Heart left ventricle (tissue), 16 donors: ENCODE measurements at regions not wholly inside any gene's neighbourhood (a gene's known extent, or its start where the extent isn't known, plus 50 kb on each side); places are given as distances from the start of the nearest gene placed in this dataset.

Source experiments
- ATAC-seq, 4 donors: fragments of 200-7000 bp; cut with Tn5 transposase; one replicate each; pipeline ENCODE4 v1.9.1; 2020 to 2022; ENCODE audit warnings: moderate library complexity in 4 of 4, mild to moderate bottlenecking in 3 of 4, moderate number of reproducible peaks in 1 of 4
- DNase-seq, 5 donors: peaks; one replicate each; pipeline ENCODE4 v3.0.0-alpha.2; 2020
- H3K27ac ChIP-seq, 12 donors: fragments of 200-600 bp; sonication (generic) in 4 of 12; one replicate each; pipeline versions ENCODE4 v1.5.0 to v1.8.0; 2016 to 2022; ENCODE audit warnings: mild to moderate bottlenecking in 2 of 12
- H3K27me3 ChIP-seq, 9 donors: fragments of 200-600 bp; sonication (generic) in 2 of 9; one replicate each; pipeline versions ENCODE4 v1.5.1 to v1.8.0; 2016 to 2022; ENCODE audit warnings: mild to moderate bottlenecking in 3 of 9
- H3K36me3 ChIP-seq, 9 donors: fragments of 200-600 bp; sonication (generic) in 2 of 9; one replicate each; pipeline versions ENCODE4 v1.5.0 to v1.8.0; 2018 to 2022; ENCODE audit warnings: mild to moderate bottlenecking in 2 of 9
- H3K4me1 ChIP-seq, 12 donors: fragments of 200-600 bp; sonication (generic) in 4 of 12; one replicate each; pipeline versions ENCODE4 v1.5.0 to v1.8.0; 2016 to 2022; ENCODE audit warnings: mild to moderate bottlenecking in 3 of 12
- H3K4me3 ChIP-seq, 12 donors: fragments of 200-600 bp; sonication (generic) in 4 of 12; one replicate each; pipeline versions ENCODE4 v1.5.0 to v1.8.0; 2017 to 2022; ENCODE audit warnings: mild to moderate bottlenecking in 9 of 12, moderate library complexity in 4 of 12
- H3K9me3 ChIP-seq, 12 donors: fragments of 200-600 bp; sonication (generic) in 4 of 12; one replicate each; pipeline versions ENCODE4 v1.5.0 to v1.8.0; 2016 to 2022; ENCODE audit warnings: mild to moderate bottlenecking in 1 of 12
- POLR2A ChIP-seq, 2 donors: fragments of 450-650 bp; IDR thresholded peaks; one replicate each; pipeline ENCODE4 v1.6.1; 2017; ENCODE audit warnings: antibody characterized with exemption in 2 of 2, mild to moderate bottlenecking in 2 of 2, moderate library complexity in 2 of 2
- WGBS, 4 donors: extraction: QIAGEN DNeasy Blood & Tissue Kit in 2 of 4; methylation state at CpG; one replicate each; pipeline versions ENCODE4 v1.1.5 to v1.1.7; 2013 to 2018; 5-methylcytosine and 5-hydroxymethylcytosine counted together
- intact Hi-C, 10 donors: fragments of 100-400 bp; cut with DNase I; formaldehyde crosslinking; loops; one replicate each; pipeline versions ENCODE4 v1.11.1 to v1.14.2; 2022
- TF ChIP-seq, protein P1 (sequence below), 12 donors: fragments of 200-600 bp; sonication (generic) in 4 of 12; IDR thresholded peaks; one replicate each; pipeline versions ENCODE4 v1.5.0 to v1.8.0; 2018 to 2022; ENCODE audit warnings: antibody characterized with exemption in 12 of 12, mild to moderate bottlenecking in 5 of 12
- donor health status: ischemic (EF 13 %, LVEDD 7.1; RV severe dilation, severe dysfunction).
- donor health status: healthy with polysubstance abuse.
- donor health status: DM: no; HTN: yes; CAD: no.
- donor health status: DM: no; HTN: no; CAD: no.
- donor health status: ischemic (EF 25% LVEDD 6.9; RV normal size, moderate dysfunction).
- donor health status: ischemic (EF 25% LVEDD 5.7; RV mildly dilated, moderate dysfunction).
- donor health status: healthy.
- donor health status: DM: yes; HTN: yes; CAD: no.
- donor health status: ischemic (EF 35%, LVEDD 5.7; RV mildly dilated, moderate dysfunction).
- donor health status: nonischemic (EF 11% LVEDD 7.7; RV severe dilation, severe dysfunction).
- donor health status: DM: yes; HTN: yes; CAD: no.
- donor health status: PGD.
- donor health status: ischemic (EF 29% LVEDD 5.4; RV normal size, mild dysfunction).
- donor health status: nonischemic (EF 23%, LVEDD 6.1; RV moderate dilation, normal function).

GRCh38 chr9:13744261-13744901, 464.9 kb upstream of the MPDZ start:
- no peak for TF ChIP-seq POLR2A (IDR thresholded peaks at IDR 0.05)
- TF ChIP-seq, protein P1, sequence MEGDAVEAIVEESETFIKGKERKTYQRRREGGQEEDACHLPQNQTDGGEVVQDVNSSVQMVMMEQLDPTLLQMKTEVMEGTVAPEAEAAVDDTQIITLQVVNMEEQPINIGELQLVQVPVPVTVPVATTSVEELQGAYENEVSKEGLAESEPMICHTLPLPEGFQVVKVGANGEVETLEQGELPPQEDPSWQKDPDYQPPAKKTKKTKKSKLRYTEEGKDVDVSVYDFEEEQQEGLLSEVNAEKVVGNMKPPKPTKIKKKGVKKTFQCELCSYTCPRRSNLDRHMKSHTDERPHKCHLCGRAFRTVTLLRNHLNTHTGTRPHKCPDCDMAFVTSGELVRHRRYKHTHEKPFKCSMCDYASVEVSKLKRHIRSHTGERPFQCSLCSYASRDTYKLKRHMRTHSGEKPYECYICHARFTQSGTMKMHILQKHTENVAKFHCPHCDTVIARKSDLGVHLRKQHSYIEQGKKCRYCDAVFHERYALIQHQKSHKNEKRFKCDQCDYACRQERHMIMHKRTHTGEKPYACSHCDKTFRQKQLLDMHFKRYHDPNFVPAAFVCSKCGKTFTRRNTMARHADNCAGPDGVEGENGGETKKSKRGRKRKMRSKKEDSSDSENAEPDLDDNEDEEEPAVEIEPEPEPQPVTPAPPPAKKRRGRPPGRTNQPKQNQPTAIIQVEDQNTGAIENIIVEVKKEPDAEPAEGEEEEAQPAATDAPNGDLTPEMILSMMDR (IDR thresholded peaks at IDR 0.05), result no peak
- Histone ChIP-seq H3K4me3 (no peak overlapping the region), H3K9me3 (peaks cover 0 to 5% (median 0%) of the 10 kb centered on the region in 12 donors), H3K4me1 (no peaks in the 10 kb centered on the region), H3K27ac (no peak overlapping the region), H3K27me3 (no peaks in the 10 kb centered on the region), H3K36me3 (no peaks in the 10 kb centered on the region)
- no peak for DNase-seq
- ATAC-seq, result no peak
- 86 to 92% (median 88%) methylated on average over 16 of the region's 16 CpGs for WGBS, 4 donors
- intact Hi-C loops, result no loop called here

GRCh38 chr9:13737885-13738284, 458.4 kb upstream of the MPDZ start:
- Histone ChIP-seq H3K36me3 (no peaks in the 10 kb centered on the region), H3K27ac (no peak overlapping the region), H3K27me3 (no peaks in the 10 kb centered on the region), H3K9me3 (no peaks in the 10 kb centered on the region), H3K4me1 (no peaks in the 10 kb centered on the region), H3K4me3 (no peak overlapping the region)
- DNase-seq, result no peak
- intact Hi-C loops, result loop anchor here in 1 of 10 donors (10.0 kb wide), 1 partner anchor 57 kb away; no protein-coding TSS in a partner anchor
- no peak for ATAC-seq
- TF ChIP-seq, protein P1 (IDR thresholded peaks at IDR 0.05), result no peak
- no peak for TF ChIP-seq POLR2A (IDR thresholded peaks at IDR 0.05)

- H3K4me3 ChIP-seq, result no peak overlapping the region
- H3K27ac ChIP-seq, result no peak overlapping the region
- intact Hi-C loops, result loop anchor here in 1 of 10 donors (10.0 kb wide), 1 partner anchor 60 kb away; no protein-coding TSS in a partner anchor
- no peak for TF ChIP-seq POLR2A (IDR thresholded peaks at IDR 0.05)
- TF ChIP-seq, protein P1 (IDR thresholded peaks at IDR 0.05), result no peak
- WGBS, 4 donors, result 86 to 93% (median 89%) methylated on average over 5 of the region's 5 CpGs
- H3K36me3 ChIP-seq, result no peaks in the 10 kb centered on the region
- peaks cover 0 to 6% (median 0%) of the 10 kb centered on the region in 12 donors for H3K4me1 ChIP-seq
- H3K9me3 ChIP-seq, result no peaks in the 10 kb centered on the region
- DNase-seq (no peak), ATAC-seq (no peak)
- no peaks in the 10 kb centered on the region for H3K27me3 ChIP-seq
These were observed 455.7 kb upstream of the MPDZ start for GRCh38 chr9:13735181-13735580.

DNA sequence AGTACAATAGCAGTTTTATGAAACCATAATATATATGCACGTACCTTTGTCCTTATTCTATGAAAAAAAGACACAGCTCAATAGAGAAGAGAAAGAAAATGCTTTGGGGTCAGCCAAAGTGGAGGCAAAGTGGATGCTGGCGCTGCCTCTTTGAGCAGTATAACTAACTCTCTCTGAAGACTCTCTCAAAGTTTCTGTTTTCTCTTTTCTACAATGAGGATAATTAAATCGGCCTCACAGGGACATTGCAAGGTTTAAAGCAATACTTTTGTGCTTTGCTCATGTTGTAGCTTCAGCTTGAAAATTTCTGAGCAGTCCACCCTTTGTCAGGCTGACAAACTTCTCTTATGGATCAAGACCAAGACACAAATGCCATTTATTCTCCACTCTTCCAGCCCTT, 455.1 kb upstream of the MPDZ start:
- no peak overlapping the region for H3K4me3 ChIP-seq
- no peak overlapping the region for H3K27ac ChIP-seq
- DNase-seq (no peak), ATAC-seq (no peak)
- no peaks in the 10 kb centered on the region for H3K36me3 ChIP-seq
- WGBS, 4 donors, result 88 to 93% (median 90%) methylated on average over 3 of the region's 3 CpGs
- H3K9me3 ChIP-seq, result no peaks in the 10 kb centered on the region
- intact Hi-C loops, result loop anchor here in 1 of 10 donors (10.0 kb wide), 1 partner anchor 60 kb away; no protein-coding TSS in a partner anchor
- H3K4me1 ChIP-seq, result peaks cover 0 to 6% (median 0%) of the 10 kb centered on the region in 12 donors
- TF ChIP-seq, protein P1 (IDR thresholded peaks at IDR 0.05), result no peak
- no peak for TF ChIP-seq POLR2A (IDR thresholded peaks at IDR 0.05)
- H3K27me3 ChIP-seq, result no peaks in the 10 kb centered on the region
